Breast epithelium (tissue), 3 donors: ENCODE measurements at regions not wholly inside any gene's neighbourhood (a gene's known extent, or its start where the extent isn't known, plus 50 kb on each side); places are given as distances from the start of the nearest gene placed in this dataset.

Experiments
- CTCF ChIP-seq, 3 donors: fragments of 450-650 bp; IDR thresholded peaks; one replicate each; pipeline ENCODE4 v1.5.1; 2016 to 2017; ENCODE audit warnings: antibody characterized with exemption in 3 of 3, mild to moderate bottlenecking in 3 of 3, moderate library complexity in 3 of 3
- POLR2AphosphoS5 ChIP-seq, 3 donors: sonication (generic); formaldehyde crosslinking; IDR thresholded peaks; one replicate each; pipeline ENCODE4 v1.6.1; 2017; ENCODE audit warnings: antibody characterized with exemption in 3 of 3

DNA sequence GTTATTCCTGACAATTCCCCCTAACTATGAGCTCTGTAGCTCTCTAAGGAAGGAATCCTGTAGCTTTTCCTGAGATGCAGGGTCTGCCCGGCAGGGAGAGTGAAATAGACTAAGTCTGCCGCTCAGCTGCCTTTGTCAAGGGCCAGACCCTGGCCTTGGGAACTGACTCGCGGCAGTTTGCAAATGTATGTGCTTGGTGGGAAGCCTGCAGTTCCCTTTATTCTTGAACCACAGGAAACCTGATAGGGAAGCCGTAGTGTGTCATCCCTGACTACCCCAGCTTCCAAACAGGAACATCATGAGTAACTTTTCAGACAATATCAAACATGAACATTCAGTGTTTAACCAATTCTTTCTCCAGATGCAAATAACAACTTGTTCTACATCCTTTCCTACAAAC lies 78.7 kb upstream of the IFNGR1 start:
- TF ChIP-seq CTCF (IDR thresholded peaks at IDR 0.05) (no peak), POLR2AphosphoS5 (IDR thresholded peaks at IDR 0.05) (no peak)
